GM12892 (cell line): ENCODE measurements at regions not wholly inside any gene's neighbourhood (a gene's known extent, or its start where the extent isn't known, plus 50 kb on each side); places are given as distances from the start of the nearest gene placed in this dataset.

Experiments used
- DNase-seq: peaks from one replicate; pipeline ENCODE4 v3.0.0; 2011; ENCODE audit not compliant: insufficient read length
- FAIRE-seq: peaks from 2 replicates; lab custom pipeline; 2011; peaks lifted over from hg19 to GRCh38; lab: Jason Lieb, UNC
- POLR2A ChIP-seq: IDR thresholded peaks from 2 replicates; pipeline ENCODE4 v1.6.1; 2011; ENCODE audit warnings: low read depth, low read length, control low read depth
- POLR2AphosphoS5 ChIP-seq: IDR thresholded peaks from 2 replicates; pipeline ENCODE4 v1.6.1; 2011; ENCODE audit warnings: low read depth, low read length, control low read depth
- TAF1 ChIP-seq: IDR thresholded peaks from 2 replicates; pipeline ENCODE4 v1.6.1; 2011; ENCODE audit warnings: low read depth, mild to moderate bottlenecking, control low read depth, low read length, borderline replicate concordance

- no peak for FAIRE-seq
- no peak for DNase-seq
- TF ChIP-seq POLR2AphosphoS5 (no peak), POLR2A (no peak), TAF1 (no peak)
These were observed 284.3 kb upstream of the SYT1 start for GRCh38 chr12:78580296-78580695.

- no peak for FAIRE-seq
- TF ChIP-seq POLR2AphosphoS5 (no peak), TAF1 (no peak), POLR2A (no peak)
- no peak for DNase-seq
These were observed 279.9 kb upstream of the SYT1 start for GRCh38 chr12:78584695-78585094.

GRCh38 chr12:78585132-78585531 lies 279.4 kb upstream of the SYT1 start:
- DNase-seq (no peak), FAIRE-seq (no peak)
- TF ChIP-seq POLR2A (no peak), TAF1 (no peak), POLR2AphosphoS5 (no peak)

GRCh38 chr12:78586790-78587189 lies 277.8 kb upstream of the SYT1 start:
- no peak for FAIRE-seq
- no peak for DNase-seq
- TF ChIP-seq POLR2AphosphoS5 (no peak), POLR2A (no peak), TAF1 (no peak)

- DNase-seq: no peak
- TF ChIP-seq POLR2AphosphoS5 (no peak), POLR2A (no peak), TAF1 (no peak)
- no peak for FAIRE-seq
These were observed 265.2 kb upstream of the SYT1 start for GRCh38 chr12:78599366-78599765.

- DNase-seq (no peak), FAIRE-seq (no peak)
- TF ChIP-seq POLR2A: no peak
- no peak for TF ChIP-seq POLR2AphosphoS5
These were observed 264.0 kb upstream of the SYT1 start for GRCh38 chr12:78600541-78600940.

GRCh38 chr12:78611504-78611903 lies 253.1 kb upstream of the SYT1 start:
- FAIRE-seq (no peak), DNase-seq (no peak)
- TF ChIP-seq POLR2AphosphoS5 (no peak), POLR2A (no peak), TAF1 (no peak)

- DNase-seq (no peak), FAIRE-seq (no peak)
- TF ChIP-seq POLR2A: no peak
- no peak for TF ChIP-seq POLR2AphosphoS5
- no peak for TF ChIP-seq TAF1
These were observed 252.4 kb upstream of the SYT1 start for GRCh38 chr12:78612190-78612589.

- TF ChIP-seq POLR2A: no peak
- no peak for TF ChIP-seq TAF1
- TF ChIP-seq POLR2AphosphoS5: no peak
- DNase-seq (no peak), FAIRE-seq (no peak)
These were observed 246.9 kb upstream of the SYT1 start for GRCh38 chr12:78617683-78618082.

GRCh38 chr12:78622529-78623195 lies 241.9 kb upstream of the SYT1 start:
- DNase-seq (no peak), FAIRE-seq (no peak)
- TF ChIP-seq POLR2AphosphoS5 (no peak), TAF1 (no peak), POLR2A (no peak)

- TF ChIP-seq POLR2A (no peak), TAF1 (no peak), POLR2AphosphoS5 (no peak)
- FAIRE-seq (no peak), DNase-seq (no peak)
These were observed 236.0 kb upstream of the SYT1 start for GRCh38 chr12:78628491-78629100.

- no peak for DNase-seq
These were observed 228.2 kb upstream of the SYT1 start for GRCh38 chr12:78636231-78636855.

More at GRCh38 chr12:78636231-78636855, 228.2 kb upstream of the SYT1 start:
- FAIRE-seq: no peak
- TF ChIP-seq TAF1: no peak
- TF ChIP-seq POLR2AphosphoS5: no peak
- no peak for TF ChIP-seq POLR2A
